ENCODE measurements at regions not wholly inside any gene's neighbourhood (a gene's known extent, or its start where the extent isn't known, plus 50 kb on each side); places are given as distances from the start of the nearest gene placed in this dataset.

DNA sequence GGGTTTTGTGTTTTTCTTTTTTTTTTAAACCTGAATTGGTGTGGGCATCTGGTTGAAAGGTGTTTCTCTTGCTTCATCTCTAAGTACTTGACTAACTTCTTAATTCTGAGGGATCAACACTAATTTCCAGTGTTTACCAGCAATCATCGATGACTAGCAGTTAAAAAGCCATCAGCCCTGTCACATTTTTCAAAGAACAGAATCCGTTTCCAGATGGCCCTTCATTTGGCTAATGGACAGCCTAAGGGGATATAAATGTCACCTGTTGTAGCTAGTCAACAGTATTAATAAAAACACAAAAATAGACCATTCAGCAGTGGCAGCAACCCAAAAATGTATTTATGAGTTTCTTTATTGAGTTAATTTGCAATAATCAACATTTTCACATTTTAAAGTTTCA, 1076.5 kb downstream of the MAT2B start:
- TF ChIP-seq XBP1 (CRISPR knock-in tag; IDR thresholded peaks at IDR 0.05) (no peak), ZBTB20 (CRISPR knock-in tag; IDR thresholded peaks at IDR 0.05; ENCODE audit: borderline replicate concordance, low read depth) (no peak), ZZZ3 (CRISPR knock-in tag; IDR thresholded peaks at IDR 0.05; ENCODE audit: borderline replicate concordance) (no peak), POLR2AphosphoS5 (IDR thresholded peaks at IDR 0.05; ENCODE audit: low read depth, low read length) (no peak), KAT8 (CRISPR knock-in tag; IDR thresholded peaks at IDR 0.05) (no peak), HMG20A (CRISPR knock-in tag; IDR thresholded peaks at IDR 0.05; ENCODE audit: borderline replicate concordance) (no peak), BHLHE40 (IDR thresholded peaks at IDR 0.05; ENCODE audit: low read length) (no peak), SMC3 (IDR thresholded peaks at IDR 0.05; ENCODE audit: low read length) (no peak), ZNF777 (CRISPR knock-in tag; IDR thresholded peaks at IDR 0.05) (no peak), FOXJ3 (CRISPR knock-in tag; IDR thresholded peaks at IDR 0.05; ENCODE audit: borderline replicate concordance) (no peak)
